ENCODE measurements at regions not wholly inside any gene's neighbourhood (a gene's known extent, or its start where the extent isn't known, plus 50 kb on each side); places are given as distances from the start of the nearest gene placed in this dataset.

DNA sequence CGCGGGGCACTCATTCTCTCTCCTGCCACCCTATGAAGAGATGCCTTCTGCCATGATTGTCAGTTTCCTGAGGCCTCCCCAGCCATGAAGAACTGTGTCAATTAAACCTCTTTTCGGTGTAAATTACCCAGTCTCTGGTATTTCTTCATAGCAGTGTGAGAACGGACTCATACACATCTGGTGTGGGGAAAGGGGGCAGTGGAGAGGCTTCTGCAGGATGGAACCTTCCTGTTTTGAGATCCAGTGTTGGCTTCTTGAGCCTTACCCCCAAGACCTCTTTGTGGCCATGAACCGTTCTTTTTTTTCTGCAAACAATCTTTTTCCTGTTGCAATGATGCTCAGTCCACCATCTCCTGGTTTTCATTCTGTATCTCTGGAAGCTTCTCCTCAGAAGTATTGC, 248.4 kb downstream of the PRDM2 start:
- TF ChIP-seq GABPA (IDR thresholded peaks at IDR 0.05; ENCODE audit: low read depth) (no peak), SPI1 (IDR thresholded peaks at IDR 0.05; ENCODE audit: borderline replicate concordance, low read depth) (no peak), CTCF (IDR thresholded peaks at IDR 0.05; ENCODE audit: insufficient read depth, low read length) (no peak), POLR2AphosphoS5 (IDR thresholded peaks at IDR 0.05; ENCODE audit: low read depth) (no peak)
- TF ChIP-seq, protein P1, sequence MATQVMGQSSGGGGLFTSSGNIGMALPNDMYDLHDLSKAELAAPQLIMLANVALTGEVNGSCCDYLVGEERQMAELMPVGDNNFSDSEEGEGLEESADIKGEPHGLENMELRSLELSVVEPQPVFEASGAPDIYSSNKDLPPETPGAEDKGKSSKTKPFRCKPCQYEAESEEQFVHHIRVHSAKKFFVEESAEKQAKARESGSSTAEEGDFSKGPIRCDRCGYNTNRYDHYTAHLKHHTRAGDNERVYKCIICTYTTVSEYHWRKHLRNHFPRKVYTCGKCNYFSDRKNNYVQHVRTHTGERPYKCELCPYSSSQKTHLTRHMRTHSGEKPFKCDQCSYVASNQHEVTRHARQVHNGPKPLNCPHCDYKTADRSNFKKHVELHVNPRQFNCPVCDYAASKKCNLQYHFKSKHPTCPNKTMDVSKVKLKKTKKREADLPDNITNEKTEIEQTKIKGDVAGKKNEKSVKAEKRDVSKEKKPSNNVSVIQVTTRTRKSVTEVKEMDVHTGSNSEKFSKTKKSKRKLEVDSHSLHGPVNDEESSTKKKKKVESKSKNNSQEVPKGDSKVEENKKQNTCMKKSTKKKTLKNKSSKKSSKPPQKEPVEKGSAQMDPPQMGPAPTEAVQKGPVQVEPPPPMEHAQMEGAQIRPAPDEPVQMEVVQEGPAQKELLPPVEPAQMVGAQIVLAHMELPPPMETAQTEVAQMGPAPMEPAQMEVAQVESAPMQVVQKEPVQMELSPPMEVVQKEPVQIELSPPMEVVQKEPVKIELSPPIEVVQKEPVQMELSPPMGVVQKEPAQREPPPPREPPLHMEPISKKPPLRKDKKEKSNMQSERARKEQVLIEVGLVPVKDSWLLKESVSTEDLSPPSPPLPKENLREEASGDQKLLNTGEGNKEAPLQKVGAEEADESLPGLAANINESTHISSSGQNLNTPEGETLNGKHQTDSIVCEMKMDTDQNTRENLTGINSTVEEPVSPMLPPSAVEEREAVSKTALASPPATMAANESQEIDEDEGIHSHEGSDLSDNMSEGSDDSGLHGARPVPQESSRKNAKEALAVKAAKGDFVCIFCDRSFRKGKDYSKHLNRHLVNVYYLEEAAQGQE (IDR thresholded peaks at IDR 0.05; ENCODE audit: insufficient replicate concordance, low read depth) = no peak
- Histone ChIP-seq H3K27ac (replicated peaks) (no peak overlapping the region), H3K27me3 (ENCODE audit: insufficient read depth, poor library complexity, severe bottlenecking) (no peaks in the 10 kb centered on the region), H3K4me3 (replicated peaks; ENCODE audit: insufficient read depth, low read length) (no peak overlapping the region)
- no peak for DNase-seq (ENCODE audit: low read depth in 1 of 2, low spot score in 1 of 2)

DNA sequence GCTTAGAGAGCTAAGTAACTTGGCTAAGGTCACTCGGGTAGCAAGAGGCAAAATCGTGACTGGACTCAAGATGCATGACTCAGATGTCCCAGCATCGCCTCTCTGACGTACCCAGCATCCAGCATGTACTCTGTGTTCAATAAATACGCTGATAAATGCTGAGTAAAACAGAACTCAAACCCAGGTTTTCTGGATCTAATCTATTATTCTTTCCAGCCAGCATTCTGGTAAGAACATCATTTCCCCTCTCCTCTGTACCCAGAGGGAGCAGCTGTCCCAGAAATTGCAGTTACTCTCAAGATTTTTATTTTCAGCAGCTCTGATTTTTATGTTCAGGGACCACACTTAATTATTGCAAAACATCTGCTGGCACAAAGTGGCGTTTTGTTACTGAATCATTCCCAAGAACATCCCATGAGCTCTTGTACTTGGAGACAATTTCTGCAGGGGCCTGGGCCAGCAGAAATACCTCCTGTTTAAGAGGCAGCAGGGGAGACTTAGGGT, 249.0 kb downstream of the PRDM2 start:
- no peak for TF ChIP-seq SPI1 (IDR thresholded peaks at IDR 0.05; ENCODE audit: borderline replicate concordance, low read depth)
- no peak for TF ChIP-seq POLR2AphosphoS5 (IDR thresholded peaks at IDR 0.05; ENCODE audit: low read depth)
- TF ChIP-seq, protein P1 (IDR thresholded peaks at IDR 0.05; ENCODE audit: insufficient replicate concordance, low read depth) = no peak
- no peak for TF ChIP-seq GABPA (IDR thresholded peaks at IDR 0.05; ENCODE audit: low read depth)
- no peak for TF ChIP-seq CTCF (IDR thresholded peaks at IDR 0.05; ENCODE audit: insufficient read depth, low read length)
- Histone ChIP-seq H3K27me3 (ENCODE audit: insufficient read depth, poor library complexity, severe bottlenecking) (no peaks in the 10 kb centered on the region), H3K4me3 (replicated peaks; ENCODE audit: insufficient read depth, low read length) (no peak overlapping the region), H3K27ac (replicated peaks) (no peak overlapping the region)
- no peak for DNase-seq (ENCODE audit: low read depth in 1 of 2, low spot score in 1 of 2)

DNA sequence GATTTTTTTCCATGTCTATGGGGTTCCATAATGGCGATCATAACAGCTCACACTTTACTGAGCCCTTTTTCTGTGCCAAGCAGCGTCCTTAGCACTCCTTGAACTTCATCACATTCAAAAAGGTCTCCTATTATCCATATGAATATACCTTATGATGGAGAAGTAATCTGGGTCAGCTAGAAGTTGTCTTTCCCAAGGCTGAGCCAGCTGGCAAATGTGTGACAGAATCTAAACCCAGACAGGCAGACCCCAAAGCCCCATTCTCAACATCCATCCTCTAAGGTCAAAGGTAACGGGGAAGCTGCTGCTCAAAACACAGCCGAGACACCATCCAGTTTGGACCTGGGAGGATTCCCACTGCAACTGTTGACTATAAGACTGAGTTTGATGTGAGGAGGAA, 249.6 kb downstream of the PRDM2 start:
- no peak overlapping the region for H3K4me3 ChIP-seq (replicated peaks; ENCODE audit: insufficient read depth, low read length)
- no peak for DNase-seq (ENCODE audit: low read depth in 1 of 2, low spot score in 1 of 2)
- TF ChIP-seq GABPA (IDR thresholded peaks at IDR 0.05; ENCODE audit: low read depth) = no peak
- no peak for TF ChIP-seq CTCF (IDR thresholded peaks at IDR 0.05; ENCODE audit: insufficient read depth, low read length)
- no peak for TF ChIP-seq POLR2AphosphoS5 (IDR thresholded peaks at IDR 0.05; ENCODE audit: low read depth)
- TF ChIP-seq, protein P1 (IDR thresholded peaks at IDR 0.05; ENCODE audit: insufficient replicate concordance, low read depth) = no peak
- no peak for TF ChIP-seq SPI1 (IDR thresholded peaks at IDR 0.05; ENCODE audit: borderline replicate concordance, low read depth)
- no peak overlapping the region for H3K27ac ChIP-seq (replicated peaks)
- H3K27me3 ChIP-seq (ENCODE audit: insufficient read depth, poor library complexity, severe bottlenecking) = no peaks in the 10 kb centered on the region
